Common myeloid progenitor, CD34-positive (primary cell): ENCODE measurements at regions not wholly inside any gene's neighbourhood (a gene's known extent, or its start where the extent isn't known, plus 50 kb on each side); places are given as distances from the start of the nearest gene placed in this dataset.

Experiments
- CTCF ChIA-PET: fragments of 350-600 bp; sonication (Branson Sonifier 250); formaldehyde crosslinking; loops from one replicate; lab custom pipeline; 2021; ENCODE audit warnings: antibody characterized with exemption; lab: Charles Lee
- POLR2A ChIA-PET: fragments of 350-600 bp; sonication (Branson Sonifier 250); formaldehyde crosslinking; loops from one replicate; lab custom pipeline; 2021; ENCODE audit warnings: antibody characterized with exemption; lab: Charles Lee
- DNase-seq, 3 donors: peaks; one replicate each; pipeline versions ENCODE4 v3.0.0 to v3.0.0-alpha.2; 2013
- H3K27ac ChIP-seq, 2 experiments: 1 replicate in 1 of 2; 2 replicates in 1 of 2; pipeline ENCODE4 v1.7.0; 2013; ENCODE audit warnings: inconsistent platforms in 2 of 2, low read length in 2 of 2, mild to moderate bottlenecking in 2 of 2, low read depth in 1 of 2, moderate library complexity in 1 of 2; ENCODE audit not compliant: severe bottlenecking in 2 of 2, insufficient read depth in 1 of 2, poor library complexity in 1 of 2
- H3K27me3 ChIP-seq, 5 experiments: replicated peaks in 2 of 5; 1 replicate in 3 of 5; 2 replicates in 2 of 5; pipeline versions ENCODE4 v1.6.1 to v1.7.0; 2013; ENCODE audit warnings: low read length in 4 of 5, mild to moderate bottlenecking in 2 of 5, moderate library complexity in 2 of 5, inconsistent platforms in 1 of 5; ENCODE audit not compliant: insufficient read depth in 5 of 5, control insufficient read depth in 4 of 5
- H3K36me3 ChIP-seq, 4 experiments: 1 replicate in 2 of 4; 2 replicates in 2 of 4; pipeline versions ENCODE4 v1.6.1 to v1.7.0; 2013; ENCODE audit warnings: low read length in 3 of 4, control low read depth in 1 of 4, mild to moderate bottlenecking in 1 of 4; ENCODE audit not compliant: control insufficient read depth in 4 of 4, insufficient read depth in 4 of 4
- H3K4me1 ChIP-seq, 4 experiments: 1 replicate in 3 of 4; 2 replicates in 1 of 4; pipeline versions ENCODE4 v1.6.1 to v1.7.1; 2013; ENCODE audit warnings: low read length in 3 of 4, mild to moderate bottlenecking in 3 of 4, control low read depth in 1 of 4, inconsistent platforms in 1 of 4, moderate library complexity in 1 of 4; ENCODE audit not compliant: control insufficient read depth in 4 of 4, insufficient read depth in 4 of 4; ENCODE audit errors: control extremely low read depth in 1 of 4
- H3K4me3 ChIP-seq, 7 experiments: 1 replicate in 4 of 7; 2 replicates in 3 of 7; pipeline versions ENCODE4 v1.5.1 to v1.7.0; 2013; ENCODE audit warnings: mild to moderate bottlenecking in 7 of 7, low read length in 6 of 7, moderate library complexity in 6 of 7, inconsistent platforms in 2 of 7, low read depth in 2 of 7, control low read depth in 1 of 7; ENCODE audit not compliant: insufficient read depth in 4 of 7, control insufficient read depth in 1 of 7; ENCODE audit errors: extremely low read depth in 1 of 7
- H3K9me3 ChIP-seq, 5 experiments: 1 replicate in 4 of 5; 2 replicates in 1 of 5; pipeline versions ENCODE4 v1.6.1 to v1.7.1; 2013; ENCODE audit warnings: low read length in 4 of 5, mild to moderate bottlenecking in 2 of 5, inconsistent platforms in 1 of 5, low read depth in 1 of 5, moderate library complexity in 1 of 5; ENCODE audit not compliant: control insufficient read depth in 4 of 5, insufficient read depth in 2 of 5; ENCODE audit errors: control extremely low read depth in 1 of 5
- WGBS: methylation state at CpG from one replicate; pipeline ENCODE4 v1.1.5; 2013; ENCODE audit not compliant: insufficient coverage; 5-methylcytosine and 5-hydroxymethylcytosine counted together

DNA sequence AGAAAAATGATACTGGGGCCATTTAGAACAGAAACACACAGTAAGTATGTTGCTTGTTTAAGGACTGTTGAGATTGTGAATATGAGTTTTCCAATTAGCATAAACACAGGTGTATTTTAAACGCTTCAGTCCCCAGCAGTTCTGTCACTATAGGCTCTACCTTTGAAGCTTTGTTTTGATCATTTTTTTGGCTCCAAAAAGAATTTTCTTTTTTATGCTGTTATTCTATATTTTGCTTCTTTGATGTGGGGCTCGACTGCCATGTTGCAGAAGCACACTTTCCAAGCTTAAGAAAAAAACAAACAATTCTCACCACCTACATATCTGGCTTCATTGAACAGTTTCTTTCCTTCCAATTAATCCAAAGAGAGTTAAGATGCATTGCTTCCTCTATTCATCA lies 131.0 kb upstream of the DMAC1 start:
- Histone ChIP-seq H3K27me3 (no peaks in the 10 kb centered on the region), H3K4me1 (peaks cover 0 to 4% (median 0%) of the 10 kb centered on the region in 4 experiments), H3K27ac (no peak overlapping the region), H3K9me3 (no peaks in the 10 kb centered on the region), H3K4me3 (no peak overlapping the region), H3K36me3 (no peaks in the 10 kb centered on the region)
- WGBS, result no CpG with 5 or more reads among the region's 2 CpGs
- ChIA-PET POLR2A (no interaction called here), CTCF (no interaction called here)
- no peak for DNase-seq

DNA sequence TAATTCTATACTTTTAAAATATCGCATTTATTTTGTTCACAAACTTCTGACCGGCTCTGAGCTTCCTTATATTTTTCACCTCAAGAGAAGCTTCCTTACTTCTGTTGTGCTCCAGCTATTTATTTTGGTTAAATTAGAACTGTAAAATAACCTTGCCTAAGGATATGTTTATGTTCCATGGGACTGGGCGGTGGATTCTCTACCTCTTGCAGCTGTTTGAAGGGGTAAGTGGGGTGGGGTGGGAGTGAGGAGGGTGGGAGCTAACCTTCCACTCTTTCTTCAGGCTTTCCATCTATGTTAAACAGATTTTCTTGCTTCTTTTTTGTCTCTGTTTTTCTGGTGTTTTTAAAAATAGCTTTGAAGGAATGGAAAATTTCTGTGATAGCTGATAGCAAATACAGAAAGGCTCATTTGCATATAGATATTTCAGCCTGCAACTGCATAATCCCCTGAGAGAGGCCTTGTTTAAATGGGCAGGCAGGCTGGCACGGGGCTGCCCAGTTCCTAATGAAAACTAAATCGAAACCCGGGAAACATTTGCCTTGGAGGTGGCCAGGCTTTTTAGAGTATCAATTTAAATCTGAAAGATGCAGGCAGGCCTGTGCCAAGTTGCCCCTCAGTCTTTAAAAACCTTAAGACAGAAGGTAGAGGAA lies 122.1 kb upstream of the DMAC1 start:
- H3K27me3 ChIP-seq, result no peaks in the 10 kb centered on the region
- H3K36me3 ChIP-seq, result no peaks in the 10 kb centered on the region
- no peak overlapping the region for H3K27ac ChIP-seq
- DNase-seq, result no peak
- no peaks in the 10 kb centered on the region for H3K9me3 ChIP-seq
- CTCF ChIA-PET, result no interaction called here
- H3K4me1 ChIP-seq, result no peaks in the 10 kb centered on the region
- H3K4me3 ChIP-seq, result no peak overlapping the region
- POLR2A ChIA-PET, result interaction anchor here (0.6 kb wide), 1 partner anchor 1393 kb away, joined by 3 read pairs; no protein-coding TSS in a partner anchor
- WGBS, result 100% methylated on average over 3 of the region's 6 CpGs

DNA sequence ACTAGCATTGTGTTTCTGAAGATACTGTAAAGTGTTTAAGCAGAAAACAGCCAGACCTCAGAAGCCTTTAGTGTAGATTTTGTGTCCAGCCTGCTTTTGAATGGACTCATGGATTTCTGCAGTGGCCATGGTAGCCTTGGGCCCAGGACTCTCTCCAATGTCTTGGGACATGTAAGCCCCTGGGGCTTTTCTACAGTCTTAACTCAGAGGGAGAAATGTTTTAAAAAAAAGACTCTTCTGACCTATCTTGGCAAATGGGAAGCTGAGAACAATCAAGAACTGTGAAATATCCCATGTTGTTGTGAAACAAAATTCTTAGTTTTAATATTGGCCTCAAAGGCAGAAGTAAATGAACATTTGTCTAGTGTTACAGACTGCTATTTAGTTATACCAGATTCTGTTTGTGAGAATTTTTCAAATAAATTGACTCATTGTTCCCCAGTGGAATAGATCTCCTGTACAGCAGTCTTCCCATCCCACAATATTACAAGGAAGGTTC lies 112.5 kb upstream of the DMAC1 start:
- DNase-seq, result no peak
- Histone ChIP-seq H3K27me3 (no peaks in the 10 kb centered on the region), H3K36me3 (no peaks in the 10 kb centered on the region), H3K27ac (no peak overlapping the region), H3K4me3 (no peak overlapping the region), H3K9me3 (no peaks in the 10 kb centered on the region), H3K4me1 (no peaks in the 10 kb centered on the region)
- CTCF ChIA-PET, result no interaction called here
- POLR2A ChIA-PET, result no interaction called here

DNA sequence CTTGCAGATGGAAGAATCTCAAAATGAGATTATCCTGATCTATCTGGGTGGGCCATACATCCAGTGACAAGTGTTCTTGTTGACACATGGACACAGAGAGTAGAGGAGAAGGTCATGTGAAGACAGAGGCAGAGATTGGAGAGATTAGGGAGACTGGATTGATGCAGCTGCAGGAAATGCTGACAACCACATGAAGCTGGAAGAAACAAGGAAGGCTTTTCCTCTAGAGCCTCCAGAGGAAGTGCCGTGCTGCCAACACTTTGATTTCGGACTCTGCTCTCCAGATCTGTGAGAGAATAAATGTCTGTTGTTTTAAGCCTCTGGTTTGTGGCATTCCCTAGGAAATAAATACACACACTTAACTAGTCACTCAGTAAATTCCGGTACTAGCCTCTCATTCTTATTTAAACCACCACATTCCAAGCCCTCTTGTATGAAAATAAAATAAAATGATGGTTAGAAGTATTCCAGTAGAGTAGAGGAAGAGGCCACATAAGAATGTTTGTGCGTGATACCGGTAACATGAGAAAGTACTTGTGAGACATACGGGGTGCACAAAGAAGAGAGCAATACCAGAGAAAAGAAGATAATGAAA lies 110.9 kb upstream of the DMAC1 start:
- Histone ChIP-seq H3K27me3 (no peaks in the 10 kb centered on the region), H3K4me1 (no peaks in the 10 kb centered on the region), H3K9me3 (no peaks in the 10 kb centered on the region), H3K36me3 (no peaks in the 10 kb centered on the region), H3K4me3 (no peak overlapping the region), H3K27ac (no peak overlapping the region)
- no peak for DNase-seq
- POLR2A ChIA-PET, result no interaction called here
- 89% methylated on average over 4 of the region's 6 CpGs for WGBS
- CTCF ChIA-PET, result no interaction called here

DNA sequence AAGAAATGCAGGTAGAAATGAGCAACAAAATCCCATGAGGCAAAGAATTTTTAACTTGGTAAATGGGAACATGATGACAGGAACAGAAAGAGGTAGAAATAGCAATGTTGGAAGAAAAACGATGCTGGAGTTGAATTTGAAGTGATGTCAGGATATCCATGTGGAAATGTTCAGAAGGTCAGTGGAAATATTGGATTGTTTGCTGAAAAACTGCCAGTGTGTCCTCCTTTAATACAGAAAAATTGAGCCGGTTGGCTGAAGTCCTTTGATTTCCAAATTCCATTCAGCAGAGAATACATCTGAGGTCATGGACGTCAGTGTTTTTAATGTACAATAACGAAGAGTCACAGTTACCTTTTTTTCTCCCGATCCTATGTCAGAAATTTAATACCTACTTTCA lies 110.0 kb upstream of the DMAC1 start:
- Histone ChIP-seq H3K36me3 (no peaks in the 10 kb centered on the region), H3K4me3 (no peak overlapping the region), H3K9me3 (no peaks in the 10 kb centered on the region), H3K27me3 (no peaks in the 10 kb centered on the region), H3K4me1 (no peaks in the 10 kb centered on the region), H3K27ac (no peak overlapping the region)
- 94% methylated on average over 3 of the region's 5 CpGs for WGBS
- no peak for DNase-seq
- CTCF ChIA-PET, result no interaction called here
- POLR2A ChIA-PET, result no interaction called here

DNA sequence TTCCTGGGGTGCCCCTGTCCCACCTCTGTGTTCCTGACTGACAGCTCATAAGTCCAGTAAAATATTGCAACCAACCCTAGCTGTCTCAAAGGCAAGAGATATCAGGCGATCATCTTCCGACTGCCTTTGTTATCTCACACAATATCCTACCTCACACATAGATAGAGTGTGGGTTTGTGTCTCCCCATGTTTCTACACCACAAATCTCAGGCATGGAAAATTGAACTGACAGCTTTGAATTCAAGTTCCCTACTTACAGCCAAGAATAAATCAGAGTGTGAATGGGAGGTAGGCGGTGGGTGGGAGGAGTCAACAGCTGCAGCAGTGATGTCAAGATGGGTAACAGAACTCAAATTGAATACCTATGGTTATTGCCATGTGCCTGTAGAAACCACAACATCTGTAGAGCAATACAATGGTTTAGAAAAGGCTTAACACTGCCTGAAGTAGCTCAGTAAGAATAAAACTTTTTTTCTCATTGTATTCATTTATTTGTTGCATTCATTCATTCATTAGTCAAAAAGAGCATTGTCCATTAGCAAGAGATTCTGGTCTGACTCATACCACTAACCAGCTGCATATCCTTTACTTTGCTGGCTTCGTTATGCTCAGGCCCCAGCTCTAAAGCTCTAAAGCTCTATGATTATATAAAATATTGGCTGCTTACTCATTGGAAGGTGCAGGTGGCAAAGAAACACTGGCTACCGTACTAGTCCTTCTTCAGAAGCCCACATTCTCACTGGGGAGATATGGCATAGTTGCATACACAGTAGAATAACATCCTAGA lies 108.2 kb upstream of the DMAC1 start:
- Histone ChIP-seq H3K4me1 (no peaks in the 10 kb centered on the region), H3K4me3 (no peak overlapping the region), H3K9me3 (no peaks in the 10 kb centered on the region), H3K27ac (no peak overlapping the region), H3K27me3 (no peaks in the 10 kb centered on the region), H3K36me3 (no peaks in the 10 kb centered on the region)
- ChIA-PET POLR2A (no interaction called here), CTCF (interaction anchor here (0.6 to 1.2 kb wide), 2 partner anchors 11 to 14 kb away, joined by 3 read pairs; no protein-coding TSS in a partner anchor)
- DNase-seq, result no peak
- WGBS, result 80% methylated on average over 1 of the region's 5 CpGs
